ENCODE measurements at regions not wholly inside any gene's neighbourhood (a gene's known extent, or its start where the extent isn't known, plus 50 kb on each side); places are given as distances from the start of the nearest gene placed in this dataset.

DNA sequence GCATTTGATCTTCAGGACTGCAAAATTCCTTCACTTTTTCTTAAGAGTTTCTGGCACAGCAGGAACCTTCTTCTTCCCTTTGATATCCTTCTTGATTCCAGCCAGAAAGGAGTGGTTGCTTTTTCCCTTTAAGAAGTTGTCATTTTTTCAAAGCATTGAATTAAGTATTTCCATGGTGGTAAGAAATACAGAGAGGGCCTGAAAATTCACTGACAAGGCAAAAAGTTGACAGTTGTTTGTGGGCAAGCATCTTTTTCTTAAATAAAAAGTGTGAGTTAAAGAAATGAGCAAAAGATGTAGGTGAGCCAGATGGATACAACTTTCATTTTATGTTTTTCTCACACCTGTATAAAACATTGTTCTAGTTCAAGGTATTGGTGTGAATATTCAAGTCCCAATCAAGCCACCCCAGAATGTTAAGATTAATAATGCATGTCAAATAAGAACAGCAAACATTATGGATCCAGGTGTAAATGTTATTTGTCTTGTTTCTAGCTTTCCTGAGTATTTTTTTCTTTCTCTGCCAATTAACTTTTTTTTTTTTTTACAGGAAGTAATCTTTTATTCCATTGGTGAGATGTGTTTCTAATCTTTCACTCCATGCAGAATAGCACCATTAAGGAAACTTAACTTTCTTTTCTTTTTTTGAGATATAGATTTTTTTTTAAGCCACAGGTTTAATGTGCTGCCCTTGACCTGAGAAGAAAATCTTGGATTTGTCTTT is 334.3 kb upstream of the SEMA3A start:
- ATAC-seq, result no peak
- no peaks in the 10 kb centered on the region for H3K9me3 ChIP-seq
- no peak overlapping the region for H3K4me3 ChIP-seq
- H3K27me3 ChIP-seq, result no peaks in the 10 kb centered on the region
- no peak for DNase-seq
- H3K4me1 ChIP-seq, result no peaks in the 10 kb centered on the region
- TF ChIP-seq, protein P1, sequence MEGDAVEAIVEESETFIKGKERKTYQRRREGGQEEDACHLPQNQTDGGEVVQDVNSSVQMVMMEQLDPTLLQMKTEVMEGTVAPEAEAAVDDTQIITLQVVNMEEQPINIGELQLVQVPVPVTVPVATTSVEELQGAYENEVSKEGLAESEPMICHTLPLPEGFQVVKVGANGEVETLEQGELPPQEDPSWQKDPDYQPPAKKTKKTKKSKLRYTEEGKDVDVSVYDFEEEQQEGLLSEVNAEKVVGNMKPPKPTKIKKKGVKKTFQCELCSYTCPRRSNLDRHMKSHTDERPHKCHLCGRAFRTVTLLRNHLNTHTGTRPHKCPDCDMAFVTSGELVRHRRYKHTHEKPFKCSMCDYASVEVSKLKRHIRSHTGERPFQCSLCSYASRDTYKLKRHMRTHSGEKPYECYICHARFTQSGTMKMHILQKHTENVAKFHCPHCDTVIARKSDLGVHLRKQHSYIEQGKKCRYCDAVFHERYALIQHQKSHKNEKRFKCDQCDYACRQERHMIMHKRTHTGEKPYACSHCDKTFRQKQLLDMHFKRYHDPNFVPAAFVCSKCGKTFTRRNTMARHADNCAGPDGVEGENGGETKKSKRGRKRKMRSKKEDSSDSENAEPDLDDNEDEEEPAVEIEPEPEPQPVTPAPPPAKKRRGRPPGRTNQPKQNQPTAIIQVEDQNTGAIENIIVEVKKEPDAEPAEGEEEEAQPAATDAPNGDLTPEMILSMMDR (IDR thresholded peaks at IDR 0.05), result no peak
- no peak for TF ChIP-seq POLR2A (IDR thresholded peaks at IDR 0.05)
- no peaks in the 10 kb centered on the region for H3K36me3 ChIP-seq
- peak overlapping the region in 1 of 12 donors; percentile 51 for H3K27ac ChIP-seq
- intact Hi-C loops (cut with DNase I), result no loop called here

DNA sequence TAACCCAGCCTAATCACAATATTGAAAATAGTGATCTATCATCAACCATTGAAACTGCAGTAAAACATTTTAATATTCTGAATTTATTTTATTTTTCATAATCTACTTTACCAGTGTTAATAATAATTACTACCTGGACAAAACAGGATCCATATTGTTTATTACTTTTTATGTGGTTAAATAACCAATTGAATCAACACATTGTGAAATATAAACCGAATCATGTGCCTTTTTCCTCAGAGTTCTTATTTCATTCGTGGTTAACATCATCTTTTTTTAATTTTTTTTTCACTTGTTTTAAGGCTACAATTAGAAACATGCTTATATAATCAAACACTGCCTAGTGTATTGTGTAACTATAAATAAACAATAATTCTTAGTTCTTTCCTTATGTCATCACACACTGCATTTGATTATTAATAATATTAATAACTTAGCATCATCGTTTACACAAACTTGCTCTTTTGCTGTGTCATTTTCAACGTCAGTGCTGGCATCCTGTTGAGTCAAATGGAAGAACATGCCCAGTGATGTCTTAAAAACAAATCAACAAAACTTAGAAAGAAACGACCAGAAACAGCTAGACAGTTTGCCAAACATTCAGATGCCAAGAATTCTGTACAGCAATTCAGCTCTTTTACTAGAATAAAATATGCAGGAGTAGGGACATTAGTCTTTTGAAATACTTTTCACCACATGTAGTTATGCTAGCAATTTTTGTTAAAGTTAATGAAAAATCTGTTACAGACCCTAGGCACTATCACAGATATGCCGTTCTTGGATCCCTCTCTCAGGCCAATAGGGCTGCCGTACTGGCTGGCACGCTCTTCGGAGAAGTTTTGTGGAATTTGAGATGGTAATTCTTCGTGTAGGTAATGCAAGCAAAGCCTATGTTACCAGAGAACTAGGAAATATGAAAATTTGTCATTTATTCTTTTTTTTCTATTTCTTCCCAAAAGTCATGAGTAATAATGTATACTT is 330.4 kb upstream of the SEMA3A start:
- no peaks in the 10 kb centered on the region for H3K36me3 ChIP-seq
- WGBS, 4 donors, result 69 to 75% (median 72%) methylated on average over 10 of the region's 10 CpGs
- TF ChIP-seq POLR2A (IDR thresholded peaks at IDR 0.05), result no peak
- TF ChIP-seq, protein P1 (IDR thresholded peaks at IDR 0.05), result no peak
- no peak for ATAC-seq
- no peak overlapping the region for H3K4me3 ChIP-seq
- H3K27me3 ChIP-seq, result no peaks in the 10 kb centered on the region
- no peak overlapping the region for H3K27ac ChIP-seq
- peaks cover 0 to 12% (median 2%) of the 10 kb centered on the region in 12 donors for H3K9me3 ChIP-seq
- H3K4me1 ChIP-seq, result no peaks in the 10 kb centered on the region
- intact Hi-C loops (cut with DNase I), result no loop called here
- DNase-seq, result no peak

DNA sequence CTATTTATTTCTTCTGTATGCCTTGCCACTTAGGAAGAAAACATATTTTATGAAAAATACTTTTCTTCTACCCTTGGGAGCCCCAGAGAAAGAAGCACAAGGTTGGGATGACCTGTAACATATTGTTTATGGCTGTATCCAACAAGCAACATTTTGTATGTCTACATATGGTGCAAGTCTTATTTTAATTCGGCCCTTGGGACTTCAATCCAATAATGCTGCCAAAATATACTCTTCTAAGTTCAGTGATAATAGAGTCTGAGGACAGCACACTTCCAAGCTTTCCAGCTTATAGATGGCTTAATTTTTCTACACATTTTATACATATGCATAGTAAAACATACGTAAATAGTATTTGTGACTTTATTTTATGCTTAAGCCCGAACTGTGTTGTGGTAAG is 318.5 kb upstream of the SEMA3A start:
- Histone ChIP-seq H3K27me3 (no peaks in the 10 kb centered on the region), H3K4me3 (no peak overlapping the region), H3K27ac (no peak overlapping the region), H3K9me3 (no peaks in the 10 kb centered on the region), H3K36me3 (no peaks in the 10 kb centered on the region), H3K4me1 (no peaks in the 10 kb centered on the region)
- DNase-seq, result no peak
- intact Hi-C loops (cut with DNase I), result no loop called here
- no peak for ATAC-seq
- TF ChIP-seq, protein P1 (IDR thresholded peaks at IDR 0.05), result no peak
- TF ChIP-seq POLR2A (IDR thresholded peaks at IDR 0.05), result no peak
- 59 to 69% (median 63%) methylated on average over 3 of the region's 3 CpGs for WGBS, 4 donors

DNA sequence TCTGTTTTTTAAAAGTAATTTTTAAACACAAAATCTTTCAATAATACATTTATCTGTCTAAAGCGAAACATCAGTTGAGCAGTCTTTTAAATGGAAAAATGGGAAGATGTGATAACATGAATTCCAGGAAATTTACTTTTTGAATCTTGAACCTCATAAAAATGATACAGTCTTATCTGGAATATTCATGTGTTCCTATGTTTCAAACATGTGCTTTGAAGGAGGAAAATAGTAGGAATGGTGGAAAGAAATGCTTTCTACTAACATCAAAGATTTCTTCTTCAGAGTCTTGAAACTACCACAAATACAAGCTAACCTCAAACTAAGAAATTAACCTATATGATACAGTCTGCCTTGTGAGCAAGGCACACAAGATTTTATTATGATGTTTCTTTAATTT is 317.5 kb upstream of the SEMA3A start:
- Histone ChIP-seq H3K36me3 (no peaks in the 10 kb centered on the region), H3K27me3 (no peaks in the 10 kb centered on the region), H3K4me1 (no peaks in the 10 kb centered on the region), H3K4me3 (no peak overlapping the region), H3K27ac (no peak overlapping the region), H3K9me3 (no peaks in the 10 kb centered on the region)
- WGBS, 4 donors, result 96 to 99% (median 97%) methylated on average over 1 of the region's 1 CpG
- no peak for TF ChIP-seq POLR2A (IDR thresholded peaks at IDR 0.05)
- TF ChIP-seq, protein P1 (IDR thresholded peaks at IDR 0.05), result no peak
- ATAC-seq (no peak), DNase-seq (no peak)
- intact Hi-C loops (cut with DNase I), result no loop called here
